Activated gamma-delta T cell treated with Interleukin-2 at 50 U/mL for 16 hours (primary cell): ENCODE measurements at regions not wholly inside any gene's neighbourhood (a gene's known extent, or its start where the extent isn't known, plus 50 kb on each side); places are given as distances from the start of the nearest gene placed in this dataset.

Experiments
- DNase-seq: peaks from one replicate; pipeline ENCODE4 v3.0.0-alpha.2; 2020

DNA sequence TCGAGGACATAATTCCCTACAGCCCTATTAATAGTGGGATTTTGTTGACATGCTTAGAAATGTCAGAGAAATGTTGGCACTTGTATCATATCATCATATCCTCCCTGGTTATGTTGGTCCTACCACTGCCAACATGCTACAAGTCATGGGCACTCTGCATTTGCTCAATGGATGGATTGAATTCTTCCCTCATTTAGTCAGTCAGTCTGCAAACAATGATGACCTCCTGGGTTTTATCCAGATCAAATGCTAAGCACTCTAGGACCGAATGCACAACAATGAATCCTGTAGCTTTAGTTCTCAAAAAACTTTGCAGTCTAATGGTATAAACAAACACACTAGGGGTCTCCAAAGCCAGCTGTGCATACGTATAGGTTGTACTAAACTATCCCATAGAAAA, 357.2 kb upstream of the DPYD start:
- DNase-seq, result no peak

DNA sequence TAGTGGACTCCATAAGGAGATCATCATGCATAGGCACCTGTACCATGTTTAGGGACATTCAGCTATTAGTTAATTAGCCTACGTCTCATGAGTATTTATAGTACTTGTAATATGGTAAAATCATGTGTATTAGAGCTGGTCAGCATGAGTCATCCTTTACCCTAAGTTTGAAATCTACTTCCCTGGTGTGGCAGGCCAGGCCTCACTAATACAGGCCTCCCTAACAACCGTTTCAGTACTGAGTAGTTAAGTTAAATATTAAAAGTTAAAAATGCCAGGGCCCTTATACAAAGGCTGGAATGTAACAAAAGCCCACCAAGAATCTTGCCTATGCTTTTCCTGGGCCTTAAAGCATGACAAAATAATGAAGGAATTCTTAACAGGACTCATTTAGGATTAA, 356.3 kb upstream of the DPYD start:
- DNase-seq, result no peak

DNA sequence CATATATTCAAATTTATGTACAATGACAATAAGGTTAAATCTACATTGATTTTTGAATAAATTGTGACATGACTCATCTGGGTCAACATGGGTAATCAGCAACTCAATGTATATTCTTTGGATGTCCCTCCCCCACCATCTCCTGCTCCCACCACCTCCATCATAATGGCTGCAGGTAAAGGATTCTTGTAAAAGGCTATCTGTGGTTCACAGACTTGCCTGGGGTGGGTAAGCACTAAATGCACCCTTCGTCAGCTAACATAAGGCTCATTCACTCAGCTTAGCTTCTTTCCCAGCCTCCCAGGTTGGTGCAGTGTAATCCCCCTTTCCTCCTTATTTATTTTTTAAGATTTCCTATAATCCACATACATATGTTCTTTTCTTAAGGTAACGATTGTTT, 355.7 kb upstream of the DPYD start:
- no peak for DNase-seq

DNA sequence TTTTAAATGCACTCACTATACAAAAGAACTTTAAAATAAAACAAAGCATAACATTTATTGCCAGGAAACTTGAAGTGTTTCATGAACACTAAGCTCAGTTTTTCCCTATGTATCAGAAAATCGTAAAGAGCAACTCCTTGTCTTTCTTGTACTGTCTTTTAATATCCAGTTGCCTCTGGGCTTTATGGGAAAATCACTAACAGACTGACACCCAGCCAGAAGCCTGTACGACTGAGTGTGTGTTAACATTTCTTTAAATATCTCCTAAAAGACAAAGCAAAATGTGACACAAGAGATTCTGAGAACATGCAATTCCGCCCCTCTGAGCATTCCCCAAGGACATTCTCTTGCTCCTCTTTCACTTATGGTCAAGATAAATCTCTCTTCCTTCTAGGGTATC, 347.5 kb upstream of the DPYD start:
- DNase-seq, result no peak

DNA sequence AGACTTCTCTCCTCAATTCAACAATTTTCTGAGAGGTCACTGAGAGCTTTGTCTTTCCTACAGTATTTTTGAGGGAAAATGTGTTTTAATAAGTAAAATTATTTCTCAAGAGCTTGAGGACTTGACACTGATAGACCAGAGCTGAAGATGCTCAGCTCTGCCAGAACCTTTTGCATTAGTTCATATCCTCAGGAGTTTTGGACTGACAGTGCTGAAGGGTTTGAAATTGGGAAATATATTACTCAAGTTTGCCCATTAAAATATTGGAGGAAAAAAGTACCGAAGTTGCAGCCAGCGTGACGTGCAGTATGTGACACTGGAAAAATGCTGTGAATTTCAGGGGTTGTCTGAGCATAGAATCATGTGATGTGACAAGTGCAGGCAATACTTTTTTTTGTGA, 346.6 kb upstream of the DPYD start:
- DNase-seq, result no peak

DNA sequence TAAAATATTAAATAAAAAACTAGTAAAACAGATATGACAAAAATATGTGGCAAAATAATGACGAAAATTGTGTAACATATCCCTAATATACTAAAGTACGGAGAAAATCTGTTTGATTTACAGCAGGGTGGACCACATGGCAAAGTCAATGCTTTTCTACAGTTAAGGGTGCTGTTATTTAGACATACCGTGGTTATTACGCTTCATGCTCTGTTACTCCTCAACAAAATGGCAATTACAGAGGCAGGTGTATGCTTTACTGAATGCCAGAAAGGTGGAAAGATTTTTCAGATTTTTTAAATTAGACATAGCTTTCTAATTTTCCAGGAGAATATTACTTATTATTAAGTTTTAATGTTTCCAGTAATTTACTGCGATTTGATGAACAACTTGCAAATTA, 343.9 kb upstream of the DPYD start:
- DNase-seq, result no peak

DNA sequence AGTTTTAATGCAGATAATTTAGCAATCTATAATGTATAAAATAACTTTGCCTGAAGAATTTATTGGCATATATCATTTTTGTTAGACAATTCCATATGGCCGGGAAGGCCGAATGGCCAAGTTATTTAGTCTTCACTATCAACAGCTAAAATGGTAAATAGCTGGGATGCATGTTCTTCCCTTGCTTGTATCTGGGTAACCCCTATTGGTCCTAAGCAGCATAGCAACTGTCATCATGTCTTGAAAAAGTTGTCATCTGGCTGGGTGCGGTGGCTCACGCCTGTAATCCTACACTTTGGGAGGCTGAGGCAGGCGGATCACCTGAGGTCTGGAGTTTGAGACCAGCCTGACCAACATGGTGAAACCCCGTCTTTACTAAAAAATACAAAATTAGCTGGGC, 340.0 kb upstream of the DPYD start:
- no peak for DNase-seq

DNA sequence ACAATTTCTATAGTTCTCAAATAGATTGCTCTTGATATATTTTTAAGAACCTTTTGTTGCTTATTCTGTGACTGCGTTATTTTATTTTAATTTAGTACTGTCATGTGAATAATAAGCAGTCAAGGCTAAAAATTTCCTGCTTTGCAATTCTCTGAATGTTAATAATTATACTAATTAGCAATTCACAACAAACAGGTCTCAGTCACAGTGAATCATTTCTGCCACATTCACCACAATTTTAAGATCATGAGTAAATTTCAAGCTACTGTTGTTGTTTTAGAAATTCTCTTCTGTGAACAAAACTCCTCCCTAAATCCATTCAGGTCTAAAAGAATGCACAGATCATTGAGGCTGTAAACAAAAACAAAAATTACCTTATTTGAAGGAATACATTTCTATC, 339.6 kb upstream of the DPYD start:
- DNase-seq, result no peak

DNA sequence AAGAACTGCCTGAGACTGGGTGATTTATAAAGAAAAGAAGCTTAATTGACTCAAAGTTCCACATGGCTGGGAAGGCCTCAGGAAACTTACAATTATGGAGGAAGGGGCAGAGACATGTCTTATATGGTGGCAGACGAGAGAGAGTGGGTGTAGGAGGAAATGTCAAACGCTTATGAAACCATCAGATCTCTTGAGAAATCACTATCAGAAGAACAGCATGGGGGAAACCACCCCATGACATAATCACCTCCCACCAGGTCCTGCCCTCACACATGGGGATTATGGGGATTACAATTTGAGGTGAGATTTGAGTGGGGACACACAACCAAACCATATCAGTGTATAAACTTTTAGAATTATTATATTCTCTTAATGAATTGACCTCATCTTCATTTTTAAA, 335.9 kb upstream of the DPYD start:
- no peak for DNase-seq

DNA sequence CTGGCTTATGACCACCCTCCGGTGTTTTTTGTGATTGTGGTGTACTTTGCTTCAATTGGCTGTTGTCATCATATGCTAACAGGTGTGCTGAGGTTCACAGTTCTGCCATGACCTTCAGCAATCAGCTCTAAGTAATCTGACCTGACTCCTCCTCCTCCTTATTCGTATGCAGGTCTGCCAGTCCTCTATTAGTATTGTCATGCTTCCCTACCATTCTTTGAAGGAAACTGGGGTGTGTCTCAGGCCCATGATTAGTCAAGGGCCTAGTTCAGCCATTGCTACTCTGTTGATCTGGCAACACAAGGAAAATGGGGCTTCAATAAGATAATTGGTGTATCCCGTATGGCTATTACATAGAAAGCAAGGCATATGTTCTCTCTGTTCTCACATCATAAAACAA, 332.3 kb upstream of the DPYD start:
- no peak for DNase-seq

DNA sequence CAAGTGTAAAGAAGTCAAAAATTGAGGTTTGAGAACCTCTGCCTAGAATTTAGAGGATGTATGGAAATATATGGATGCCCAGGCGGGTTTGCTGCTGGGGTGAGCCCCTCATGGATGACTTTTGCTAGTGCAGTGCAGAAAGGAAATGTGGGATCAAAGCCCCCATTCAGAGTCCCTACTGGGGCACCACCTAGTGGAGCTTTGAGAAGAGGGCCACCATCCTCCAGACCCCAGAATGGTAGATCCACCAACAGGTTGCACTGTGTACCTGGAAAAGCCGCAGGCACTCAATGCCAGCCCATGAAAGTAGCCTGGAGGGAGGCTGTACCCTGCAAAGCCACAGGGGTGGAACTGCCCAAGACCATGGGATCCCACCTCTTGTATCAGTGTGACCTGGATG, 330.7 kb upstream of the DPYD start:
- no peak for DNase-seq

DNA sequence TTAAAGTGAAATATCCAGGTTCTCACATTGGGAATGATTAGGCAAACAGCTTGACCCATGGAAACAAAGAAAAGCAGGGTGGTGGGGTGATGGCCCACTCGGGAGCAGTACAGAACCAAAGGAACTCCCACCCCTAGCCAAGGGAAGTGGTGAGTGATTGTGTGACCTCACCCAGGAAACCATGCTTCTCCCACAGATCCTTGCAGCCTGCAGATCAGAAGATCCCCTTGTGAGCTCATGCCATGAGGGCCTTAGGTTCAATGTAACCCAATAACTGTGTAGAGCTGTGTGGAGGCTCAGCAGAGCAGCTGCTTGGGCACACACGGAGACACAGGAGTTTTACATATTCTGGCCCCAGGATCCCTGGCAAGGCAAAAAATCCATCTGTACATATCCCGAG, 311.8 kb upstream of the DPYD start:
- DNase-seq, result no peak

DNA sequence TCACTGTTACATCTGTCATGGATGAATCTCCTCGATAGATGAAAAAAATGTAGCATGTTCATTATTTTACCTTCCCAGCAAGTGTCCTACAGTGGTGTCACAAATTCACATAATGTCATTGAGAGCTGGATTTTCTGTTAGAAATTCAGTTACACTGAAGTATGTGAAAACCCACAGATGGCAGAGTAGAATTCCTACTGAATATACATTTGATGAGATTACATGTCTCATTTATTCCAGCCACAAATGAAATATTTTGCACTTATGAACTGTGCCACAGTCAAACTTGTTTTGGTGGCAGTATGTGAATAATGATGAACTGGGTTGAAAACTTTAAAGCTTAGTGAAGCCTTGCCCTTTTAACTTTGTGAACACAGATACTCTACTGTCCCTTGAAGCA, 301.9 kb upstream of the DPYD start:
- no peak for DNase-seq

DNA sequence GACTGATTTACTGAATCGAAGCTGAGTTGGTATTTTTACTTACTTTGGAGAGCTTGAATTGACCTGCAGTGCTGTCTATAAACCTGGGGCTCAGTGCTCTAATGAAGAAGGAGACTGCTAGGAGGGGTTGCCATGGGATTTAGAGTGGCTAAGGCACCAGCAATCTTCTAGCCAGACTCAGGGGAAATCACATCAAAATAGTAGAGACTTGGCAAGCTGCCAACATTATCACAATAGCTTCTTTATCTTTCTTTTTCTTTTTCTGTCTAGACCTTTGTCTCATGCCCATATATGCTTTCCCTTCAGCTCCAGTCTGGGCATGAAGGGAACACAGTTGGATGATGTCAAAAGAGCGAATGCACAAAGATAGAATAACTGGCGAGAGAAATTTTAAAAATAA, 301.1 kb upstream of the DPYD start:
- DNase-seq, result no peak

DNA sequence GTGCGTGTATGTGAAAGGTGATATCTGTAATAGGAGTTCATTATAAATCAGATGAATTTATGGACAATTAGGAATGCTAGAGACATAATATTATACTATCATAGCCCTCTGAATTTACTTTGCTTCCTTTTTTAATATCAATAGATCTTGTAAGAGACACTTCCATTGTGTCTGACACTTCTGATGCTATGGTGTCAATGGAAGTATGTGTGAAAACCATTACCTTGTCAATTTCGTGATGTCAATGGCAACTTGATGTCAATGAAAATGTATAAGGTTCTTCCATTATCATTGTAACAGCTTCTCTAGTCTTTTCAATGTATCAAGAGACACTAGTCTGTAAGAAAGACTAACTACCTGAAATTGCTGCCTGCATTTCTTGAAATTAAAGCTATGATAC, 296.8 kb upstream of the DPYD start:
- no peak for DNase-seq

DNA sequence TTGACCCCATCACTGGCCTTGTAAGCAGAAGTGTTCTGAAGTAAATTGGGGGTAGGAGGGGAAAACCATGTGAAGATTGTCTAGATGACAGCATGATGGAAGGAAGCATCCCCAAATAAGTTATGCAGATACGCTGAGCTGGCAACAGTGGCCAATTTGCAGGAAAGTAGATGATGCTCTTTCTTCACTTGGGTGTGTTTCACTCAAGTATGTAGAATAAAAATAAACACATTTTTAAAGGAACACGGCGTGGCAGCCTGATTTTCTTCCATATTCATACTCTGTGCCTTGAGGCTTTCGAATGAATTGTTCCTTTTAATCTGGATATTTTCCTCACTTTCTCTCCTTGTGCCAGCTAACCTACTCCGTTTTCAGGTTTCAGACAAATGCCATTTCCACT, 295.5 kb upstream of the DPYD start:
- DNase-seq, result no peak

DNA sequence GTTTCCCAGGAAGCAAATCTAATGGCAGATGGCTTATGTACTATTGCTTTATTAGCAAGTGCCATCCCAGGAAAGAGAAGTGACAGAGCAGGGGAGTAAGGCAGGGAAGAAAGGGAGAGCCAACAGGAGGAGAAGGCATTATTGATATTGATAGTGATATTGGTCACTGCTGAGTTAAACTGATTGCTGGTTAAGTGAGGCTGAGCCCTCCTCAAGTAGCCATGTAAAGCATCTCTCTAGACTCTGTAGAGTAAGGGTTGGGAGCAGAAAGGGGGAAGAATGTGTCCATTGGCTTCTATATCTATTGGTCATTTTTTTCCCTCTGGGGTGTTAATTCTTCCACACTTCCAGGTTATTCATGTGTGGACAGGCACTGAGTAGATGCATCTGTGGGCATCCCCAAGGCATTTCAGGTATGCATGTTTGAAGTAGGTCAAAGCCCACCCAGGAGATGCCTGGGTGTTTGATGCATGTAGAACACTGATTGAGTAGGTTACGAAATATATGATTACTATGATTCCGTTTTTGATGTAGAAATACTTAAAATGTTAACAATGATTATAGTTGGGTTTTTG, 290.5 kb upstream of the DPYD start:
- DNase-seq, result no peak

DNA sequence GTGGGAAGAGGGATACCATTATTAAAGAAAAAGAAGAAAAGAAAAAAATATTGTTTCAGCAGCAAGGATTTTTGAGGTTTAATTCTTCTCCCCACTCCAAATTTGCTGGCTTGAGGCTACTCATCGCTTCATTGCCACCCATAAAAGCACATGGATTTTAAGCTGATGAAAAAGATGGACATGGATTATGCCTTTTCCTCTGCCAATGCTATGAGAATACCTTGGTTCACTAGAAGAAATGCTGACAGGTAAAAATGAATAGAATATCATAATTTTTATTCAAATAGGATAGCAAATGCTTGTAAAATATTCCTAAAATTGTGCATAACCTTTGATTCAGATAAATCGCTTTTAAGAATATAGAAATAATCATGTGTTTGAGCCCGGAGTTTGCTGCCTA, 289.7 kb upstream of the DPYD start:
- DNase-seq, result no peak

DNA sequence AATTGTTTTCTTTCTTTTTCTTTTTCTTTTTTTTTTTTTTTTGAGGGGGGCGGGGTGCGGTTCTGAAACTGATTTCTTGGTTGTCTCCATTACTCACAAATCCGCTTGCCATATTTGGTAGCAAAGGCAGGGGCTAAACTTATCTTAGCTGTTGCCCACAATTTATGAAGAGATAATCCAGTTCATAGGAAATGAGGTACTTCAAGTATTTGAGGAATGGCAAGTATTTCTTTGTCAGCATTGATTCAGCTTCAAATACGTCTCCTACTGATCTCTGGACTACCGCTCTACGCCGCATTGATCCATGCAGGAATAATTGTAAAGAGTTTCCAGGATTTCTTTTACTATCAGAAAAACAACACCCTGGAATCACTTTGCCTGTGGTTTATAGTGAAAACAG, 289.2 kb upstream of the DPYD start:
- no peak for DNase-seq

DNA sequence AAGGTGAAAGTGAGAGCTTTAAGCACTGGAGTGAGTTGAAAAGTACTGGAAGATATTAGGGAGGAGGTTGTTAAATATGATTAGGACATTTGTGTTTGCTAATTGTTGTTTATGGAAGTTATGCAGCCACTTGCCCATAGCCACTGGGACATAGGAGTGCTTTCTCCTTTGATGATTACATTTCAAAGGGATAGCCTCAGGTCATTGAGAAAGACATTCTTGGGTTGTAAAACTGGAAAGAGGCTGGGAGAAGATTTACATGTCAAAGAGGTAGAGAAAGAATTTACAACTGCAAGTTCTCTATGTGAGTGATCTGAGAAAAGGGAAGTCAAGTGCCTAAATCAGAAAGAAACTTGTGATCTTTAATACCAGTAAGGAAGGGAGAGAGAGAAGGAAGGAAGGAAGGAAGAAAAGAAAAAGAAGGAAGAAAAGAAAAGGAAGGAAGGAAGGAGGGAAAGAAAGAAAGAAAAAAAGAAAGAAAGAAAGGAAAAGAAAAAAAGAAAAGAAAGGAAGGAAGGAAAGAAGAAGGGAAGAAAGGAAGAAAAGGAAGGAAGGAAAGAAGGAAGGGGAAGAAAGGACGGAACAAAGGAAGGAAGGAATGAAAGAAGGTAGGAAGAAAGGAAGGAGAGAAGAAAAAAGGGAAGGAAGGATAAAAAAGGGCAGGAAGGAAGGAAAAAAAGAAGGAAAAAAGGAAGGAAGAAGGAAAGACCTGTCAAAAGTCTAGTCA, 284.6 kb upstream of the DPYD start:
- DNase-seq, result no peak

DNA sequence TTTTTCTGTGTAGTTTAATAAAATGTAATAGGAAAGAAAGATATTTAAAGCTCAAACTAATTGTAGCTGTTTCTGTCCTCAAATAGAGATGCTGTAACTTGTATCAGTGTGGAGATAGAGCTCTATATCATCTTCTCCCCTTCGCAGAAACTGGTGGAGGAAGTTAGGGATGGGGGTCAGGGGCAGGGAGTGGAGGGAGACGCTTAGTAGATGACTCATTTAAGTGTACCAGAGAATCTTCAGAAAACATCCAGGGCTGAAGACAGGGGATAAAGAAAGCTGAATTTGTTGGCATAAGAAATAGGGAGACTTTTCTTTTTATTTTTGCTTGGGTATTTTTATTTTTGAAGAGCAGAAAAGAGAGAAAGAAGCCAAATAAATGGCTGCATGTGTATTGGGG, 282.6 kb upstream of the DPYD start:
- no peak for DNase-seq

DNA sequence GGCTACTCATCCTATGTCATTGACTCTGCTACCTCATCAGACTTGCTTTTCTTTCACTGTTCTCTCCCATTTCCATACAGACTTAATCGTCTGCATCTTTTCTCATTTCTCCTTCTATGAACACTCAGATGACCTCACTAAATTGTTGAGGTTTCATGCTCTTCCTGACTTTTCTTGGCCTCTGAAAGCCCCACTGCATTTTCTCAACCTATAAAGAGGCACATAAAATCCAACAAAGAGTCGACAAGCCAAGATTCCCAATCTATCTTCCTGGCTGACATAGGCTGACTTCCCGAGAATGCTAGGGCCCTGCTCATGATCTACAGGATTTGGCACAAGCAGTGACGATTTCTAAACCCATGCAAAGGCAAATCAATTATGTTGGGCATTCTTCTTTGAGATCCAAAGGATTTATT, 280.8 kb upstream of the DPYD start:
- DNase-seq, result no peak

DNA sequence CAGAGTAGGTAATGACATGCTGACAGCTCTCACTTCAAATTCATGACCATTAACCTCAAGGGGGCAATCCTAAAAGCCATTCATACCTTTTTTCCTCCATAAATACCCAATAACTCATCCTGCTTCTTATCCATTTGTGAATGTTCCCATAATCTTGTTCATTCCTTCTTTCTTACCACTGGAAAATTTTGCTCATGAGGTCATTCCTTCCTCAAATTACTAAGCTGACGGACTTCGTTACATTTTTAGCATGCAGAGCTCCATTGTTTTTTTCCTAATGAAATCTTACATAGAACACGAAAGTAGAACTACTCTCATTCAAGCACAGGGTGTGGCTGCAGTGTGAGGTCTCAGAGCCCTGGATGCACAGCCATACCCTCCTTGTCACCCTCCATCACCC, 276.5 kb upstream of the DPYD start:
- no peak for DNase-seq

DNA sequence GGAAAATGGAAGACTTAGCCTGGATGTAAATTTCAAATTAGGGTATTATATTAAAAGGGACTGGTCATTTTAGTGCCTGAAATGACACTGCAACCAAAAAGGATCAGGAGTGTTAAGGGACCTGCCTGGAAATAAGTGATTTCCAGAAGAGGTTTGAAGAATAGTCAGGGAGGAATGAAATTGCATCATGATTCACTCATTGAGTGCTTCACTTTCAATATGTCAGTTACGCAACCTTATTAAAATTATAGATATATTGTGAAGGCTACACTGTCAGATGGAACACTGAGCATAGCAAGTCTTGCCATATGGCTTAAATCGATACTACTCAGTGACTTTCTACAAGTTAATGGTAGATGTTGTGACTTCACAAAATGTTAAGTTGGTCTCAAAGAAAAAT, 275.2 kb upstream of the DPYD start:
- DNase-seq, result no peak

DNA sequence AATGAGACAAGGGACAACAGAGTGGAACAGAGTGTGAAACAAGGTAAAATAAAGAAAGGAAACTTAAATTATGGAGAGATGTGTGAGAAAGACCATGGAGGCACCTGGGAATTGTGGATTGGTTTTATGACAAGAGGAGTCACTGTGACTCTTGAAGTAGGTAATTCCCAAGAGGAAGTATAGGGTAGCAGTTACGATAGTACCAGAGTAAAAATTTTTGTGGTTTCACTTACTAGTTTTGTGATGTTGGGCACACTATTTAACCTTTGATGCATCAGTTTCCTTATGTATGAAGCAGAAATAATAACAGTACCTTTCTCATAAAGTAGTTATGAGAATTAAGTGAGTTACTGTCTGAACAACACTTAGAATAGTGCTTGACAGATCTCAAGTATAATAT, 267.9 kb upstream of the DPYD start:
- DNase-seq, result no peak

DNA sequence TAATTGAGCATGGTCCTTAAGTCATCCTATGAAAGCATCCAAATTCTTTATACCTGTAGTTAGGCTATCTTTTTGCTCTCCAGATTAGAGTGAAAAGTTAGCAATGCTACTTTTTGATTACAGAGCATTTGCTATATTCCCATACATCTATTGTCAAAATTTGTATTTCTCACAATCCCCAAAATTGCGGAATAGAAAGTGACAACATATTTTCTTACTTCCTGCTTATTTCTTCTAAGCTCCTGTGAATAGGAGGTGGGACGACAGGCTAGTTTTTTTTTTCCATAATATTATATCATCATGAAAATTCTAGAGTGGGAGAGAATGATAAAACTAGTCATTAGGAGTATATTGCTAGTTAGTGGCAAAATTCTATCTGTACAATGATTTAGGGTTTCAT, 264.0 kb upstream of the DPYD start:
- DNase-seq, result no peak
